OCI-LY1 (cell line): ENCODE measurements at regions not wholly inside any gene's neighbourhood (a gene's known extent, or its start where the extent isn't known, plus 50 kb on each side); places are given as distances from the start of the nearest gene placed in this dataset.

Source experiments
- H2AFZ ChIP-seq: fragments of 200-600 bp; sonication (generic), shearing (Covaris generic); 2 replicates; pipeline ENCODE4 v1.6.0; 2014; ENCODE audit warnings: antibody characterized with exemption, mild to moderate bottlenecking, low read length
- H3F3A ChIP-seq: fragments of 200-600 bp; sonication (generic), shearing (Covaris generic); 2 replicates; pipeline ENCODE4 v1.6.0; 2014; ENCODE audit warnings: mild to moderate bottlenecking, antibody characterized with exemption, low read length, moderate library complexity; ENCODE audit not compliant: insufficient read depth
- H3K27ac ChIP-seq: fragments of 200-600 bp; sonication (generic); 2 replicates; pipeline ENCODE4 v1.5.1; 2014; ENCODE audit warnings: low read length, mixed run types, mild to moderate bottlenecking, low read depth; ENCODE audit not compliant: poor library complexity, severe bottlenecking
- H3K27me3 ChIP-seq: fragments of 200-600 bp; sonication (generic); 2 replicates; pipeline ENCODE4 v1.6.0; 2014; ENCODE audit warnings: antibody characterized with exemption, mild to moderate bottlenecking, low read length, moderate library complexity; ENCODE audit not compliant: insufficient read depth
- H3K36me3 ChIP-seq: fragments of 200-600 bp; sonication (generic); 2 replicates; pipeline ENCODE4 v1.6.1; 2014; ENCODE audit warnings: mild to moderate bottlenecking, antibody characterized with exemption, low read length, moderate library complexity, mixed read lengths; ENCODE audit not compliant: insufficient read depth
- H3K4me1 ChIP-seq: fragments of 200-600 bp; sonication (generic); 2 replicates; pipeline ENCODE4 v1.5.1; 2014; ENCODE audit warnings: mild to moderate bottlenecking, low read length, moderate library complexity; ENCODE audit not compliant: insufficient read depth, severe bottlenecking
- H3K4me2 ChIP-seq: fragments of 200-600 bp; sonication (generic), shearing (Covaris generic); 2 replicates; pipeline ENCODE4 v1.6.1; 2014; ENCODE audit warnings: low read length
- H3K4me3 ChIP-seq: fragments of 200-600 bp; sonication (generic); 2 replicates; pipeline ENCODE4 v1.5.1; 2014; ENCODE audit warnings: low read length, low read depth, mild to moderate bottlenecking, mixed read lengths; ENCODE audit not compliant: poor library complexity, severe bottlenecking
- H3K79me2 ChIP-seq: fragments of 200-600 bp; shearing (Covaris generic); 2 replicates; pipeline ENCODE4 v1.6.1; 2016; ENCODE audit warnings: mixed run types, low read length, mixed read lengths; ENCODE audit not compliant: insufficient read depth
- H3K9ac ChIP-seq: fragments of 200-600 bp; sonication (generic), shearing (Covaris generic); 2 replicates; pipeline ENCODE4 v1.6.1; 2014; ENCODE audit warnings: mild to moderate bottlenecking, low read length, mixed read lengths
- H3K9me2 ChIP-seq: fragments of 200-600 bp; sonication (generic), shearing (Covaris generic); 2 replicates; pipeline ENCODE4 v1.6.1; 2014; ENCODE audit warnings: low read depth, mild to moderate bottlenecking, low read length, mixed read lengths
- H3K9me3 ChIP-seq: fragments of 200-600 bp; shearing (Covaris generic); 2 replicates; pipeline ENCODE4 v1.6.1; 2014; ENCODE audit warnings: low read length, mixed read lengths
- H4K20me1 ChIP-seq: fragments of 200-600 bp; sonication (generic), shearing (Covaris generic); 2 replicates; pipeline ENCODE4 v1.6.0; 2016; ENCODE audit warnings: mild to moderate bottlenecking, low read length; ENCODE audit not compliant: insufficient read depth
- EZH2 ChIP-seq: fragments of 200-600 bp; sonication (generic), shearing (Covaris generic); IDR thresholded peaks from 2 replicates; pipeline ENCODE4 v1.8.0; 2017; ENCODE audit warnings: borderline replicate concordance, mixed run types, mild to moderate bottlenecking, antibody characterized with exemption, low read length, moderate library complexity, mixed read lengths
- TF ChIP-seq, protein P1 (sequence below): fragments of 200-600 bp; sonication (generic), shearing (Covaris generic); IDR thresholded peaks from 2 replicates; pipeline ENCODE4 v1.5.1; 2017; ENCODE audit warnings: mild to moderate bottlenecking, antibody characterized with exemption, low read length, moderate library complexity, mixed read lengths

DNA sequence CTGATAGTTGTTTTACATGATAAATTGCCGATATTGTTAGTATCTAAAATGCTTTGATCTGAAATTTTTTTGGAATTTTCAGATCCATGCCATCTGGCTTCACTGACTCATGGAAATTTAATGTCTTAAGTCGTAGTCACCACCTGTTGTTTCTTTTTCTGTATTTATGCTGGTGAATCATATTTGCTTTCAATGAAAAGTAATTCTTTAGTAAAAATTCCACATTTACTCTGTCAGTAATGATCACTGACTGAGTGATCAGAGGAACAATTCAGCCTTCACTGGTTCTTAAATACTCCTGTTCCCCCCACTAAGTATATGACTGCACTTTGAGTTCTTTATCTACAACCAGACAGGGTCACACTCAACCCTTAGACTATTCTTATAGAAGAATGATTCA is 185.6 kb upstream of the NRIP1 start:
- H3K27me3 ChIP-seq, result no peaks in the 10 kb centered on the region
- H3K9ac ChIP-seq, result no peak overlapping the region
- H3K36me3 ChIP-seq, result no peaks in the 10 kb centered on the region
- H3K4me1 ChIP-seq, result no peaks in the 10 kb centered on the region
- H3K79me2 ChIP-seq, result no peaks in the 10 kb centered on the region
- no peak overlapping the region for H2AFZ ChIP-seq
- no peak overlapping the region for H3K4me2 ChIP-seq
- no peak overlapping the region for H3K4me3 ChIP-seq
- TF ChIP-seq, protein P1, sequence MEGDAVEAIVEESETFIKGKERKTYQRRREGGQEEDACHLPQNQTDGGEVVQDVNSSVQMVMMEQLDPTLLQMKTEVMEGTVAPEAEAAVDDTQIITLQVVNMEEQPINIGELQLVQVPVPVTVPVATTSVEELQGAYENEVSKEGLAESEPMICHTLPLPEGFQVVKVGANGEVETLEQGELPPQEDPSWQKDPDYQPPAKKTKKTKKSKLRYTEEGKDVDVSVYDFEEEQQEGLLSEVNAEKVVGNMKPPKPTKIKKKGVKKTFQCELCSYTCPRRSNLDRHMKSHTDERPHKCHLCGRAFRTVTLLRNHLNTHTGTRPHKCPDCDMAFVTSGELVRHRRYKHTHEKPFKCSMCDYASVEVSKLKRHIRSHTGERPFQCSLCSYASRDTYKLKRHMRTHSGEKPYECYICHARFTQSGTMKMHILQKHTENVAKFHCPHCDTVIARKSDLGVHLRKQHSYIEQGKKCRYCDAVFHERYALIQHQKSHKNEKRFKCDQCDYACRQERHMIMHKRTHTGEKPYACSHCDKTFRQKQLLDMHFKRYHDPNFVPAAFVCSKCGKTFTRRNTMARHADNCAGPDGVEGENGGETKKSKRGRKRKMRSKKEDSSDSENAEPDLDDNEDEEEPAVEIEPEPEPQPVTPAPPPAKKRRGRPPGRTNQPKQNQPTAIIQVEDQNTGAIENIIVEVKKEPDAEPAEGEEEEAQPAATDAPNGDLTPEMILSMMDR, result no peak
- no peak for TF ChIP-seq EZH2
- H3K27ac ChIP-seq, result no peak overlapping the region
- H3K9me2 ChIP-seq, result no peaks in the 10 kb centered on the region
- H3F3A ChIP-seq, result no peaks in the 10 kb centered on the region
- H3K9me3 ChIP-seq, result no peaks in the 10 kb centered on the region
- H4K20me1 ChIP-seq, result no peaks in the 10 kb centered on the region

DNA sequence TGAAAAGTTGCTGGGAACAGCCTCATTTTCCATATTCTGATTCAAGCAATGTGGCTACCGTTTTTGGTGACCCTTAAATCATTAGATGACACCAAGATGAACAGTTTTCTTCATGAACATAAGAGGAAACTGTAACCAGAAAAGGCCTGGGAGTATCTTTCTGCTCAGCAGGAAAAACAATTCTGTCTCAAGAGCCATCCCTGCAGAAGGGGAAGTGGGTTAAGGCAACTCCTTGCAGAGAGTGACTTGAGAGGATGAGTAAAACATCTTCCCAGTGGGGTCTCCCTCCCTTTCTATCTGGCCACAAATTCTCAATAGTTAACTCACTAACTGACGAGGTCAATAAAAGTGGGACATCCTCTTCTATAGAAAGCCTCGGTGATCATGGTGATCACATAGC is 187.6 kb upstream of the NRIP1 start:
- H3K4me1 ChIP-seq, result no peaks in the 10 kb centered on the region
- H3K27ac ChIP-seq, result no peak overlapping the region
- no peaks in the 10 kb centered on the region for H3K79me2 ChIP-seq
- H3K9ac ChIP-seq, result no peak overlapping the region
- no peaks in the 10 kb centered on the region for H3F3A ChIP-seq
- H3K9me2 ChIP-seq, result no peaks in the 10 kb centered on the region
- no peak overlapping the region for H2AFZ ChIP-seq
- no peak for TF ChIP-seq EZH2
- TF ChIP-seq, protein P1, result no peak
- no peaks in the 10 kb centered on the region for H3K27me3 ChIP-seq
- no peaks in the 10 kb centered on the region for H3K9me3 ChIP-seq
- no peaks in the 10 kb centered on the region for H4K20me1 ChIP-seq
- no peaks in the 10 kb centered on the region for H3K36me3 ChIP-seq
- no peak overlapping the region for H3K4me3 ChIP-seq
- H3K4me2 ChIP-seq, result no peak overlapping the region

DNA sequence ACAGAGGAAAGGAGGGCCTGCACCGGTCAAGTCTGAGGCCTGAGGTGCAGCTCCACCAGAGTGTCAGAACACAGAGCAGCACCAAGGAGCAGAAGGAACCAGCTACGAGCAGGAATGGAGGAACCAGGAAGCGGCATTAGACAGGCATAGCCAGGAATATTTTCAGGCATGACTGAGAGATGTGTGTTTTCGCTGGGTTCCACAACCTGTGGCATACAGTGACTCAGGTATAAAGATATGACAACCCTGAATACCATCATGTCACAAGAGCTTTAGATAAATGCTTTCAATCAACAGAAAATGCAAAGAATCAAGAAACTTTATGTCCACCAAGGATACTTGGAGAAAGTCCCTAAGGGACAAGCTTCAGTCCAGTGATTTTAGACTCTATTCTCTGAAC is 189.3 kb upstream of the NRIP1 start:
- Histone ChIP-seq H3K36me3 (no peaks in the 10 kb centered on the region), H3K9me2 (no peaks in the 10 kb centered on the region), H3K79me2 (no peaks in the 10 kb centered on the region), H3K27ac (no peak overlapping the region), H3K9ac (no peak overlapping the region), H3K27me3 (no peaks in the 10 kb centered on the region), H3K9me3 (no peaks in the 10 kb centered on the region), H3K4me3 (no peak overlapping the region), H4K20me1 (no peaks in the 10 kb centered on the region), H3F3A (no peaks in the 10 kb centered on the region), H2AFZ (no peak overlapping the region), H3K4me1 (no peaks in the 10 kb centered on the region), H3K4me2 (no peak overlapping the region)
- TF ChIP-seq EZH2, result no peak
- TF ChIP-seq, protein P1, result no peak
